NCI-H2107 treated with DMSO at 0.1 percent for 48 hours (cell line): ENCODE measurements at regions not wholly inside any gene's neighbourhood (a gene's known extent, or its start where the extent isn't known, plus 50 kb on each side); places are given as distances from the start of the nearest gene placed in this dataset.
A peak's percentile ranks its signal among the peaks of the same experiment; 100 is the strongest.

Source experiments
- DNase-seq: peaks from one replicate; lab custom pipeline; 2025; ENCODE audit not compliant: unreplicated experiment; lab: John Stamatoyannopoulos, UW

DNA sequence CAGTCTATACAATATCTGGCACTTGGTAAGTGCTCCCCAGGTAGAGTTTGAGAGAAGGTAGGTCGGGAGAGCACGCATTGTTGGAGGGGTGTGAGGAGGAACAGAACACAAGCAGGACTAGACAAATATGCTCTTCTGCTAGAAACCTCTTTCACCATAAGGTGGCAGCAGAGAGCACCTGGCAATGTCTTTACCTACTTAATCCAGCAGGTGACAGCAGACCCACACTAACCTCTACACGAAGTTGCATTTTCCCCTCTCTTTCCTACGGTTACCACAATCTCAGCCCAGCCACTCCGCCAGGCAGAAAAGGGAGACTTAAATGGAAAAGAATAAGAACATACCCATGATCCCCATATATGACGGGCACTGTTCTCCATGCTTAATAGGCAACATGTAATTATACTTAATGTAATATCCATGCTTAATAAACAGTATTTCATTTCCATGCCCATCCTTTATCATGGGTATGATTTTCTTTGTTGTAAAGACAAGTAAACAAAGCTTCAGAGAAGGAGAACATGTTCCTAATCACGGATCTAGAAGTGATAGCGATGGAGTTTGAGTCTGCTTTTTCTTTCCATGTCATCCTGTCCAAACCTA, 55.1 kb upstream of the CCL2 start:
- DNase-seq, result peak; percentile 81

DNA sequence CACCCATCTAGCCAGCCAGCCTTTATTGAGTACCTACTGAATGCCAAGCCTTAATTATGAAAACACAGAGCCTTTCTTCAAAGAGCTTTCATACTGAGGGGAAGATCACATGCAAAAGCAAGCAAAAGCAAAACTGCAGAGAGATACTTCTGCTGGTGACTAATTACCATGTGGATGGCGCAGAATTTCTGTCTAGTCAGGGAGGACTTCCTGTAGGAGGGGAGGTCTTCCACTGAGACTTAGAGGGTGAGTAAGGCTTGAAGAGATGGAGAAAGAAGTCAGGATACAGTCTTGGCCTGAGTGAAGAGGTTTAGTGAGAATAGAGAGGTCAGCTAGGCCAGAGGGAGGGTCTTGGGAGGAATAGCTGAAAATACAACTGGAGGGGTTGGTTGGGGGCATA, 53.9 kb upstream of the CCL2 start:
- no peak for DNase-seq

- no peak for DNase-seq
Measured at GRCh38 chr17:34201767-34202166, 53.3 kb upstream of the CCL2 start.

DNA sequence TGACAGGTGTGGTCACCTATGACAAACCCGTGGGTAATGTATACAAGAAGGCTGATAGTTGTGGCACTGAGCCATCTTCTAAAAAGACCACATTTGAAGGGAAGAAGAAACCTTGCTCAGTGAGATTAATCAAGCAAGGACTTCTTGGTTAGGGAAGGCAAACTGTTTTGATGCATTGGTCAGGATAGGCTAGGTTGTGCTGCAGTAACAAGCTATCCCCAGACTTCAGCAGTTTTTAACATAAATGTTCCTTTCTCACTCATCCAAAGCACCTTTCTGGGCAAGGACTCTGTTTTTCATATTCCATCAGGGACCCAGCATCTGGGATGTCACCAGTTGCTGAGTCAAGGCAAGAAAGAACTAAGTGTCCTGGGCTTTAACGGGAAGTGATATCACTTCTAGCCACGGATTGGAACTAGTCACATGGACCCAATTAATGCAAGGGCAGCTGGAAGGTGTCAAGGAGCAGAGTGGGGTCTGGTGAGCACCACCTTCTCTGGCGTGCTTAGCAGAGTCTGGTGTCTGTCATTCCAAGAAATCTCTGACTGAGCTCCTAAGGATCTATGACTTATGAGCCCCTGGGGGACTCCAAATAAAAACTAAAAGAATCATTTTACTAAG, 52.0 kb upstream of the CCL2 start:
- no peak for DNase-seq

DNA sequence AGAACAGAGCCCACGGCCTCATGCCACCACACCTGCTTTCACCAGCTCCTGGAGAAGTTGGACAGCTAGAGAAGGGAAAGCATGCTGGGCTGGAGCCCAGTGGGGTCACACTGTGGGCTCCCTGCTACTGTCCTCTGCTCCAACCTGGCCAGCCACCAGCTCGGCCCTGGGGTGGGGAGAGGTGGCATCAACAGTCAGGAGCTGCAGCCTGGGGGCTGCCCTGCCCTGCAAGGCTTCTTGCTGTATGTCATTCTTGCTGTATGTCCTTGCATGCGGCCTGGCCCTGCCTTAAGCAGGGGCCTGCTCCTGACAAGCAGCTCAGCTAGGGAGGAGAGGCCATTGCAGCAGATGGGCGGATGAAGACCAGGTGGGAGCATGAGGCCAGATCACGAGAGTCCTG, 50.7 kb upstream of the CCL2 start:
- DNase-seq, result no peak
